ENCODE measurements at regions not wholly inside any gene's neighbourhood (a gene's known extent, or its start where the extent isn't known, plus 50 kb on each side); places are given as distances from the start of the nearest gene placed in this dataset.

DNA sequence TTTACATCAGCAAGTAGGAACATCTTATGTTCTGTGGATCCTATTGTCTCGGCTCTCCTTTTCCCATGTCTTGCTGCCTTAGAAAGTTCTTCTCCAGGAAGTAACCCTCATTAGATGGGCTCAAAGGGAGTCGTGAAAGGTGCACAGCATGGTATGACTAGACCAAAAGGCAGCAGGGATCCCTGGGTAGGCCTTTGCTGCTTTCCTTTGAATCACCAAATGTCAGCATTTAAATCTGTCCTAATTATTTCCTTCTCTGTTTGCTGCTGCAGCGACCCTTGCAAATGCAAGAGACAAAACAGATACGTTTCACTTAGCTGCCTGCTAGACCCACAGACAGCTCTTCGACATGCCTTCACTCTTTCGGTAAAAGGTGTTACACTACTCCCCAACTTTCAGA, 218.4 kb downstream of the ACTL7B start:
- H3K27ac ChIP-seq: no peak overlapping the region
- no peak for TF ChIP-seq CTCF (IDR thresholded peaks at IDR 0.05; ENCODE audit: low read depth, low read length)
- no peaks in the 10 kb centered on the region for H3K36me3 ChIP-seq
- no peak overlapping the region for H3K4me3 ChIP-seq
- H3K27me3 ChIP-seq: no peaks in the 10 kb centered on the region
- H3K4me1 ChIP-seq (ENCODE audit: low read depth): no peaks in the 10 kb centered on the region
- no peaks in the 10 kb centered on the region for H3K9me3 ChIP-seq (ENCODE audit: low read depth)
- no peak for DNase-seq (ENCODE audit: low read depth in 1 of 2, low spot score in 1 of 2)

- Histone ChIP-seq H3K36me3 (no peaks in the 10 kb centered on the region), H3K4me3 (no peak overlapping the region), H3K27ac (no peak overlapping the region)
These were observed 219.8 kb downstream of the ACTL7B start for GRCh38 chr9:108636013-108636412.

DNA sequence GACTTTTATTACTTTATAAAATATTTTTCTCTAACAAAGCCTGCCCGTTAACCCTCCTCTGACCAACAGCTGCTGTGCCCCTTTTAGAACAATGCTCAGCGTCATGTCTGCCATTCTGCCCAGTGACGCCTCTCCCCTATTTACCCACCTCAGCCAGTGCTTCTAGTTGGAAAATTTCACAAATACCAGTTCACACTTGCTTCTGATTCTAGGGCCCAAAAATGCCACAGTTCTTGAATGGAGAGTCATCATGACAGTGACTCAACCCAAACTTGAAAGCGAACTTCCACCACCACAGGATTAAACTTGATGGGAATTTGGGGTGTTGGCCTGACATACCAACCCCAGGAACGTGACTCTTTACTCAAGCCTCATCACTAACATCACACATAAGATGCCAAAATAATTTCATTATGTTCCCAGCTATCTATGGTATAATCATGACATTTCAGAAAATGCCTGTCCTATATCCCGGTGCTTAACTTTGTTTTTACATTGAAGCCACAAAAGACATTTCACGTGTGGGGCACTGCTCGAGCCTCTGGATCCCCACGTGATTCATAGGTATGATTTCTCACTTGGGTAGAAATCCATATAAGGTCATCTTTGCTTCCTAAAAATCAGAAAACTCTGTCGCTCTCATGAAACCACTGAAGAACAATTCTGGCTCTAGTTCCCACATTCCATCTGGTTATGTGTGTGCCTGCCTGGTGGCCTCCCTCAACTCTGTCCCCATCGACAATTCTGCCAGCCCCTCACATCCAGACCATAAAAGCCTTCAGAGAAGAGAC, 220.9 kb downstream of the ACTL7B start:
- Histone ChIP-seq H3K4me1 (ENCODE audit: low read depth) (no peaks in the 10 kb centered on the region), H3K4me3 (no peak overlapping the region), H3K36me3 (no peaks in the 10 kb centered on the region), H3K9me3 (ENCODE audit: low read depth) (no peaks in the 10 kb centered on the region), H3K27me3 (no peaks in the 10 kb centered on the region), H3K27ac (no peak overlapping the region)
- no peak for TF ChIP-seq CTCF (IDR thresholded peaks at IDR 0.05; ENCODE audit: low read depth, low read length)
- DNase-seq (ENCODE audit: low read depth in 1 of 2, low spot score in 1 of 2): peak in 1 of 2 donors; percentile 12

More at GRCh38 chr9:108636013-108636412, 219.8 kb downstream of the ACTL7B start:
- peak in 1 of 2 donors; percentile 21 for DNase-seq (ENCODE audit: low read depth in 1 of 2, low spot score in 1 of 2)
- Histone ChIP-seq H3K4me1 (ENCODE audit: low read depth) (no peaks in the 10 kb centered on the region), H3K27me3 (no peaks in the 10 kb centered on the region), H3K9me3 (ENCODE audit: low read depth) (no peaks in the 10 kb centered on the region)
- TF ChIP-seq CTCF (IDR thresholded peaks at IDR 0.05; ENCODE audit: low read depth, low read length): no peak

DNA sequence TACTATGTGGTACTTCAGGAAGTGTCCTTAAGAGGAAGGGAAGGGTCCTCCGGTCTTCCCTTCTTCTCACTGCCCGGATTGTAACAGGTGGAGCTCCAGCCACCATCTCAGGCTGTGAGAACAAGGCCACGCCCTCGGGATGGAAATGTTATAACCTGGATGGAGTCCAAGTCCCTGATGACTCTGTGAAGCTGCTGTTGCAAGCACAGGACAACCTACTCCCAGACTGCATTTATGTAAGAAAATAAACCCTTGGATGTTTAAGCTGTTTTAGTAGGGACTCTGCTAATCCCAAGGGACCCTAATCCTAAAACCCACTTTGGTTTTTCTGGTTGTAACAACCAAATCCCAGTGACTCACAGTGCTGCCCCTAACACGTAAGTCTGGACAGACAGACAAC, 221.6 kb downstream of the ACTL7B start:
- Histone ChIP-seq H3K27me3 (no peaks in the 10 kb centered on the region), H3K9me3 (ENCODE audit: low read depth) (no peaks in the 10 kb centered on the region), H3K4me1 (ENCODE audit: low read depth) (no peaks in the 10 kb centered on the region), H3K27ac (no peak overlapping the region), H3K36me3 (no peaks in the 10 kb centered on the region), H3K4me3 (no peak overlapping the region)
- DNase-seq (ENCODE audit: low read depth in 1 of 2, low spot score in 1 of 2): peak in 1 of 2 donors; percentile 57
- TF ChIP-seq CTCF (IDR thresholded peaks at IDR 0.05; ENCODE audit: low read depth, low read length): no peak

- no peak overlapping the region for H3K27ac ChIP-seq
- H3K9me3 ChIP-seq (ENCODE audit: low read depth): no peaks in the 10 kb centered on the region
- no peaks in the 10 kb centered on the region for H3K27me3 ChIP-seq
- no peak overlapping the region for H3K4me3 ChIP-seq
- no peaks in the 10 kb centered on the region for H3K36me3 ChIP-seq
- DNase-seq (ENCODE audit: low read depth in 1 of 2, low spot score in 1 of 2): no peak
- no peaks in the 10 kb centered on the region for H3K4me1 ChIP-seq (ENCODE audit: low read depth)
- no peak for TF ChIP-seq CTCF (IDR thresholded peaks at IDR 0.05; ENCODE audit: low read depth, low read length)
These were observed 224.1 kb downstream of the ACTL7B start for GRCh38 chr9:108631496-108632285.
